Dendritic cell treated with granulocyte-macrophage colony-stimulating factor and Interleukin-4, amounts not matched to agents 40 ng/mL and 50 ng/mL, for 4 days (primary cell): ENCODE measurements at regions not wholly inside any gene's neighbourhood (a gene's known extent, or its start where the extent isn't known, plus 50 kb on each side); places are given as distances from the start of the nearest gene placed in this dataset.

Source experiments
- H3K27ac Mint-ChIP-seq: one replicate; pipeline ENCODE4 v1.8.0; 2022; ENCODE audit warnings: mild to moderate bottlenecking, mixed read lengths
- H3K27me3 Mint-ChIP-seq: one replicate; pipeline ENCODE4 v1.8.0; 2022; ENCODE audit warnings: mild to moderate bottlenecking, mixed read lengths
- H3K36me3 Mint-ChIP-seq: one replicate; pipeline ENCODE4 v1.8.0; 2022; ENCODE audit warnings: low read depth, mixed read lengths
- H3K4me1 Mint-ChIP-seq: one replicate; pipeline ENCODE4 v1.8.0; 2022; ENCODE audit warnings: low read depth, mixed read lengths
- H3K4me3 Mint-ChIP-seq: one replicate; pipeline ENCODE4 v1.8.0; 2022; ENCODE audit warnings: mild to moderate bottlenecking, moderate library complexity, mixed read lengths
- H3K9me3 Mint-ChIP-seq: one replicate; pipeline ENCODE4 v1.8.0; 2022; ENCODE audit warnings: mixed read lengths
- intact Hi-C: fragments of 100-400 bp; cut with micrococcal nuclease; formaldehyde crosslinking; loops from one replicate; pipeline ENCODE4 v1.15.0; 2022

GRCh38 chr3:124235446-124235845 is 243.5 kb upstream of the ROPN1 start:
- intact Hi-C loops, result no loop called here
- Mint-ChIP-seq H3K4me1 (no peaks in the 10 kb centered on the region), H3K27me3 (peaks cover 4% of the 10 kb centered on the region), H3K36me3 (no peaks in the 10 kb centered on the region), H3K9me3 (no peaks in the 10 kb centered on the region), H3K4me3 (no peak overlapping the region), H3K27ac (no peak overlapping the region)

GRCh38 chr3:124243177-124243859 is 251.4 kb upstream of the ROPN1 start:
- H3K4me3 Mint-ChIP-seq, result no peak overlapping the region
- intact Hi-C loops, result no loop called here
- H3K9me3 Mint-ChIP-seq, result no peaks in the 10 kb centered on the region
- no peak overlapping the region for H3K27ac Mint-ChIP-seq
- H3K4me1 Mint-ChIP-seq, result no peaks in the 10 kb centered on the region
- H3K27me3 Mint-ChIP-seq, result peaks cover 4% of the 10 kb centered on the region
- H3K36me3 Mint-ChIP-seq, result no peaks in the 10 kb centered on the region

GRCh38 chr3:124246376-124246775 is 254.5 kb upstream of the ROPN1 start:
- H3K27me3 Mint-ChIP-seq, result peaks cover 16% of the 10 kb centered on the region
- no peaks in the 10 kb centered on the region for H3K9me3 Mint-ChIP-seq
- H3K4me1 Mint-ChIP-seq, result no peaks in the 10 kb centered on the region
- intact Hi-C loops, result no loop called here
- H3K4me3 Mint-ChIP-seq, result no peak overlapping the region
- no peak overlapping the region for H3K27ac Mint-ChIP-seq
- no peaks in the 10 kb centered on the region for H3K36me3 Mint-ChIP-seq

GRCh38 chr3:124246949-124247348 is 255.0 kb upstream of the ROPN1 start:
- intact Hi-C loops, result no loop called here
- H3K36me3 Mint-ChIP-seq, result no peaks in the 10 kb centered on the region
- peaks cover 12% of the 10 kb centered on the region for H3K27me3 Mint-ChIP-seq
- H3K9me3 Mint-ChIP-seq, result no peaks in the 10 kb centered on the region
- no peak overlapping the region for H3K4me3 Mint-ChIP-seq
- H3K4me1 Mint-ChIP-seq, result no peaks in the 10 kb centered on the region
- H3K27ac Mint-ChIP-seq, result no peak overlapping the region

DNA sequence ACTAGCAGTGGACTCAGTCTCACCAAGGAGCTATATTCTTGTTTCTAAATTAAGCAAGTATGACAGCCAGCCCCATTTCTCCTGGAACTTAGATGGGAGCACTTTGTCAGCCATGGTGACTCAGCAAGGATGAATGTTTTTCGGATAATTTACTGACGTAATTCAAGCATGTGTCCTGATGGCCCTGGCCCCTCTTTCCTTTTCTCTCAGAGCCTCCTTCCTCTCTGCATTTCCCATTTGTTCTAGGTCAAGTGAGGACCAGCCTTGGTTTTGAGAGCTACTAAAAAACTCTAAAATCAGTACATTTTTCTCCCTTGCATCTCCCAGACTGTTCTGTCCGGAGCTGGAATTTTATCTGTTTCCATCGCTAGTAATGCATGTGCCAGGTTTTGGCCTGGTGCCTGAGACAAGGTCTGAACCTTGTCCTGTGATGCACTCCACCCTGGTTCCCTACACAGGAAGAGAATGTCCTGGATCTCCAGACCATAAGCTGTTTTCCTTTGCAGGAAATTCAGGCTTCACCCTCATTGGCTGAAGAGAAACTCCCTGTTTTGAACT is 256.6 kb upstream of the ROPN1 start:
- intact Hi-C loops, result no loop called here
- Mint-ChIP-seq H3K4me3 (no peak overlapping the region), H3K9me3 (no peaks in the 10 kb centered on the region), H3K27ac (no peak overlapping the region), H3K27me3 (peaks cover 15% of the 10 kb centered on the region), H3K4me1 (no peaks in the 10 kb centered on the region), H3K36me3 (no peaks in the 10 kb centered on the region)

DNA sequence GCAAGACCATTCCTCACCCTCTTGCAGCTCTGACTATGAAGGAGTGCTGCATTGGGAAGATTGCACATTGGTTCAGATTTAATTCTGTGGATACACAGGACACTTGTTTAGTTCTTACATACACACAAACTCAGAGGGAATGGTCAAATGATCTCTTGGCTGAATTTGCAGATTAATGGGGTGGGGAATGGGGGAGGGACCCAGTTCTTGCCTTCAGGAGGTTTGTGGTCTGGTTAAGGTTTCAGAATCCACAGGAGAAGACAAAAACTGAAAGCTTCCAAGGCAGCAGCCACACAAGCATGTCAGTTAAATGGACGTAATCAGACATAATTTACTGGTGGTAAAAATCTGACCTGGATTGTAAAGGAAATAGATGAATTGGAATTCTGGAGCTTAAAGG is 257.1 kb upstream of the ROPN1 start:
- intact Hi-C loops, result no loop called here
- no peaks in the 10 kb centered on the region for H3K9me3 Mint-ChIP-seq
- H3K27me3 Mint-ChIP-seq, result peaks cover 15% of the 10 kb centered on the region
- no peaks in the 10 kb centered on the region for H3K4me1 Mint-ChIP-seq
- H3K36me3 Mint-ChIP-seq, result no peaks in the 10 kb centered on the region
- H3K4me3 Mint-ChIP-seq, result no peak overlapping the region
- no peak overlapping the region for H3K27ac Mint-ChIP-seq

- Mint-ChIP-seq H3K9me3 (no peaks in the 10 kb centered on the region), H3K27me3 (peaks cover 15% of the 10 kb centered on the region), H3K27ac (no peak overlapping the region), H3K36me3 (no peaks in the 10 kb centered on the region), H3K4me3 (no peak overlapping the region), H3K4me1 (no peaks in the 10 kb centered on the region)
- intact Hi-C loops, result no loop called here
Observed at GRCh38 chr3:124250053-124250452, 258.1 kb upstream of the ROPN1 start.

DNA sequence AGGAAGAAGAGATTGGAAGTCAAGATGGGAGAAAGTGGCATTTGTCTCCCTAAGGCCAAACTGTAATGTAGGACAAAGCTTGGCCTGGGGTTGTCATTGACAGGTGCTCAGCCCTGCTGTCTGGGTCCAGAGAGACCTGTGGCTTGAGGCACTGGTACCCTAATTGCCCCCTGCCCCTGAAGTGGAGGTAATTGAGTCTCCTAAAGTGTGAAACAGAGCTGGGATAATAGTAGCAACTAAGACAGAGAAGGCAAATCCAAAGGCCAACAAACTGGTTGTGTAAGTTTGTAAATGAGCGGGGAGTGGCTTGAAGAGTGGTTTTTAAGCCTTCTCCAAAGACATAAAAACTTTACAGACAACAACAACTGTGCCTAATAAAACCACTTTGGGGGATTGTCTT is 264.2 kb upstream of the ROPN1 start:
- no peaks in the 10 kb centered on the region for H3K9me3 Mint-ChIP-seq
- H3K36me3 Mint-ChIP-seq, result no peaks in the 10 kb centered on the region
- no peaks in the 10 kb centered on the region for H3K4me1 Mint-ChIP-seq
- no peak overlapping the region for H3K27ac Mint-ChIP-seq
- intact Hi-C loops, result no loop called here
- no peak overlapping the region for H3K4me3 Mint-ChIP-seq
- H3K27me3 Mint-ChIP-seq, result peaks cover 2% of the 10 kb centered on the region

GRCh38 chr3:124256599-124256998 is 264.7 kb upstream of the ROPN1 start:
- no peaks in the 10 kb centered on the region for H3K4me1 Mint-ChIP-seq
- no peak overlapping the region for H3K27ac Mint-ChIP-seq
- no peak overlapping the region for H3K4me3 Mint-ChIP-seq
- intact Hi-C loops, result no loop called here
- H3K9me3 Mint-ChIP-seq, result no peaks in the 10 kb centered on the region
- H3K36me3 Mint-ChIP-seq, result no peaks in the 10 kb centered on the region
- peaks cover 2% of the 10 kb centered on the region for H3K27me3 Mint-ChIP-seq

- Mint-ChIP-seq H3K4me3 (no peak overlapping the region), H3K4me1 (no peaks in the 10 kb centered on the region), H3K36me3 (no peaks in the 10 kb centered on the region), H3K27me3 (peaks cover 2% of the 10 kb centered on the region), H3K9me3 (no peaks in the 10 kb centered on the region), H3K27ac (no peak overlapping the region)
- intact Hi-C loops, result no loop called here
Observed at GRCh38 chr3:124257336-124257864, 265.5 kb upstream of the ROPN1 start.

- H3K4me1 Mint-ChIP-seq, result no peaks in the 10 kb centered on the region
Observed at GRCh38 chr3:124258057-124258500, 266.2 kb upstream of the ROPN1 start.

DNA sequence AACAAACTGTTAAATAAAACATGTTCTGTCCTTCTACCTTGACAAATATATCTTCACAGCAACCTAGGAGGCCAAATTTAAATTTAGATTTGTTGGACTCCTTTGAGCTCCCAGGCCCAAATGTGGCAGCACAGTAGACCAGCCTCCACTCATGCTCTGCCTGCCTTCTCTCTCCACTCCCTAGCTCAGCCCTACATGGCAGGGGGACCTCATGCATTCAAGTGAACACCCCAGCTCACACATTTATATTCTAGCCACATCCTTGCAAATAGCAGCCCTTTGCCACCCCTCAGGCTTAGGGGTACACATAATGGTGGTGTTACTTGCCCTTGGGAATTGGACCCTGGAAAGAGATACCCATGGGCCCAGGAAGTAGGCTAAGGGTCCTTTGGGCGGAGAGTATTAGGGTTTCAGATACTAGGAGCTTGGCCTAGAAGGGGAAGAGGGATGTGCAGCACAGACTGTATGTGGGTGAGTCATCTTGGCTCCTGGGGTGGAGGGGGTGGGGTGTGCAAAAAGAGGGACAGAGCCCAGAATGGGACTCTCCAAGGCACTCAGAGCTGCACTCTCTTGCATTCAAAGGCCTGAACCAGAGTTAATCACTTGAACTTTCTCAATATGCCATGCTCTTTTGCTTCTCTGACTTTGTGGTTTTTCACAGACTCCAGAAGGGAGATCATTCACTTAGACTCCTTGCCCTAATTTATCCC is 268.4 kb upstream of the ROPN1 start:
- H3K4me1 Mint-ChIP-seq, result no peaks in the 10 kb centered on the region

More at GRCh38 chr3:124258057-124258500, 266.2 kb upstream of the ROPN1 start:
- intact Hi-C loops, result no loop called here
- H3K4me3 Mint-ChIP-seq, result no peak overlapping the region
- H3K27ac Mint-ChIP-seq, result no peak overlapping the region
- H3K9me3 Mint-ChIP-seq, result no peaks in the 10 kb centered on the region
- peaks cover 2% of the 10 kb centered on the region for H3K27me3 Mint-ChIP-seq
- H3K36me3 Mint-ChIP-seq, result no peaks in the 10 kb centered on the region

DNA sequence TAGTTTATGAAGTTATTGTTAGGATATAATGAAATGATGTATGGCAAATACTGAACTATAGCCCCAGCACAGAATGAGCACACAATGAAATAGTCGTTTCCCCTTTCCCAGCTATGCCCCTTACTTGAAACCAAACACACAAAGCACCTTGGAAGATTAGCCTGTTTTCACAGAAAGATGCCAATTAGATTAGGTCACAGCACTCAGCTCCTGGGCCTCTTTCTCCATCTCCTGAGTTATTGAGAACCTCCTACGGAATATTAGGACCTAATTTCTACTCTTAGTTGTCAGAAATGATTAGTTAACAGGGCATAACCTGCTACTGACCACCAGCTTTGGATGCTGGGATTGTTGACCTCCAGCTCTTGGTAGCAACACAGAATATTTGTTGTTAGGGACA is 269.4 kb upstream of the ROPN1 start:
- no peaks in the 10 kb centered on the region for H3K27me3 Mint-ChIP-seq
- no peaks in the 10 kb centered on the region for H3K4me1 Mint-ChIP-seq
- H3K36me3 Mint-ChIP-seq, result no peaks in the 10 kb centered on the region
- H3K4me3 Mint-ChIP-seq, result no peak overlapping the region
- no peak overlapping the region for H3K27ac Mint-ChIP-seq
- H3K9me3 Mint-ChIP-seq, result no peaks in the 10 kb centered on the region
- intact Hi-C loops, result no loop called here

More for the DNA sequence above, 268.4 kb upstream of the ROPN1 start:
- Mint-ChIP-seq H3K9me3 (no peaks in the 10 kb centered on the region), H3K36me3 (no peaks in the 10 kb centered on the region), H3K27me3 (no peaks in the 10 kb centered on the region), H3K4me3 (no peak overlapping the region), H3K27ac (no peak overlapping the region)
- intact Hi-C loops, result no loop called here

GRCh38 chr3:124263168-124263567 is 271.2 kb upstream of the ROPN1 start:
- H3K36me3 Mint-ChIP-seq, result no peaks in the 10 kb centered on the region
- H3K4me3 Mint-ChIP-seq, result no peak overlapping the region
- no peaks in the 10 kb centered on the region for H3K27me3 Mint-ChIP-seq
- H3K27ac Mint-ChIP-seq, result no peak overlapping the region
- no peaks in the 10 kb centered on the region for H3K9me3 Mint-ChIP-seq
- no peaks in the 10 kb centered on the region for H3K4me1 Mint-ChIP-seq
- intact Hi-C loops, result no loop called here
